Muscle layer of duodenum (tissue), 2 donors: ENCODE measurements at regions not wholly inside any gene's neighbourhood (a gene's known extent, or its start where the extent isn't known, plus 50 kb on each side); places are given as distances from the start of the nearest gene placed in this dataset.

ENCODE experiments used
- H3K27ac ChIP-seq: one replicate; pipeline ENCODE4 v1.7.0; 2013; ENCODE audit warnings: mild to moderate bottlenecking, low read length
- H3K27me3 ChIP-seq: one replicate; pipeline ENCODE4 v1.7.0; 2013; ENCODE audit warnings: low read depth, mild to moderate bottlenecking, control low read depth, low read length
- H3K36me3 ChIP-seq, 2 donors: one replicate each; pipeline ENCODE4 v1.7.0; 2013; ENCODE audit warnings: low read length in 2 of 2, control low read depth in 1 of 2, mild to moderate bottlenecking in 1 of 2; ENCODE audit not compliant: insufficient read depth in 2 of 2, control insufficient read depth in 1 of 2
- H3K4me1 ChIP-seq, 2 donors: one replicate each; pipeline ENCODE4 v1.7.0; 2013; ENCODE audit warnings: low read length in 2 of 2, mild to moderate bottlenecking in 2 of 2, control low read depth in 1 of 2, moderate library complexity in 1 of 2; ENCODE audit not compliant: insufficient read depth in 2 of 2, control insufficient read depth in 1 of 2
- H3K4me3 ChIP-seq, 2 donors: one replicate each; pipeline ENCODE4 v1.7.0; 2013; ENCODE audit warnings: low read length in 2 of 2, low read depth in 1 of 2, mild to moderate bottlenecking in 1 of 2
- H3K9me3 ChIP-seq, 2 donors: one replicate each; pipeline ENCODE4 v1.7.0; 2013; ENCODE audit warnings: low read length in 2 of 2, control low read depth in 1 of 2, mild to moderate bottlenecking in 1 of 2; ENCODE audit not compliant: control insufficient read depth in 1 of 2
- donor health status: healthy.

DNA sequence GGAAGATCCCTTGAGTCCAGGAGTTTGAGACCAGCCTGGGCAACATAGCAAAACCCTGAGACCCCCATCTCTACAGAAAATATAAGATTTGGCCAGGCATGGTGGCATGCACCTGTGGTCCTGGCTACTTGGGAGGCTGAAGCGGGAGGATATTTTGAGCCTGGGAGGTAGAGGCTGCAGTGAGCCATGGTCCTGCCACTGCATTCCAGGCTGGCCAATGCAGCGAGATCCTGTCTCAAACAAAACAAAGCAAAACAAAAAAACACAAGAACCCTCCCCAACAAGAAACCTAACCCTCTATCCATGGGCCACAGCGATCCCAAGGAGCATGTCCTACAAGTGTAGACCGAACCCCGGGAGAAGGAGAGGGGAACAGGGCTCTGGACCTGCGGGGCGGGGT lies 133.3 kb downstream of the MGAT5B start:
- no peak overlapping the region for H3K4me3 ChIP-seq
- H3K36me3 ChIP-seq, result no peaks in the 10 kb centered on the region
- H3K27ac ChIP-seq, result no peak overlapping the region
- no peaks in the 10 kb centered on the region for H3K9me3 ChIP-seq
- peaks cover 7% of the 10 kb centered on the region for H3K27me3 ChIP-seq
- no peaks in the 10 kb centered on the region for H3K4me1 ChIP-seq

DNA sequence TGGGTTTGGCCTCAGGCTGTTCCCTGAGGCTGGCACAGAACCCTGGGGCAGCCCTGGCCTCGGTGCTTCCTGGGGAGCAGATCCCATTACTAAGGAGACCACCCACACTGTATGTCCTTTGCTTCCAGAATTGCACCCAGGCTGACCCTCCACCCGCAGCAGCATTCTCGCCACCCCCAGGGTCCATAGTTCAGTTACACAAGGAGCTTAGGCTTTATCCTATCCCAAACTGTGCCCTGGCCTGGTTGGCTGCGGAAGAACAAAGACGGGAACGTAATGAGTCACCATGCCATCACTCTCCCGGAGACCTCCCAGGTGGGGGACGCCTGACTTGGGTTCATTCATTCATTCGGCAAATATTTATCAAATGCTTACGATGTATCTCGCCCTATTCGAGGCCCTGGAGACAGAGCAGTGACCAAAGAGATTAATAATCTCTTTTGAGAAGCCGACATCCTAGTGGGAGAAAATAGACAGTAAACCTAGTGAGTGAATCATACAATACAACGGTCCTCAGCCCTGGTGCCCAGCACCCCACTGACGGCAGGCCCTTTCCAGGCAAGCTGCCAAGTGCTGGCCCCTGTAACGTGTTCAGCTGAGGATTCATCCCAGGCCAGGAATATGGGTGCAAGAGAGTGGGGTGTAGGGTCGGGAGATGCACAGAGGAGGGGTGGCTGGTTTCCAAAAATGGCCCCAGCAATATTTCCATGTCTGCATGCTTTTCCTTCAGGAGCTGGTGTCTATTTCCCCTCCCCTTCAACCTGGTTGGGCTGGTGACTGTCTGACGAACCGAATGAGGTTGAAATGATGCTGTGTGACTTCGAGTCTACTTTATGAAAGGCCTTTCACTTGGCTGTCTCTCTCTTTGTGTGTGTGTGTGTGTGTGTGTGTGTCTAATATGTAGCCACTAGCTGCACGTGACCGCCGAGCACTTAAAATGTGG lies 134.2 kb downstream of the MGAT5B start:
- H3K27ac ChIP-seq, result no peak overlapping the region
- H3K36me3 ChIP-seq, result no peaks in the 10 kb centered on the region
- peaks cover 7% of the 10 kb centered on the region for H3K27me3 ChIP-seq

DNA sequence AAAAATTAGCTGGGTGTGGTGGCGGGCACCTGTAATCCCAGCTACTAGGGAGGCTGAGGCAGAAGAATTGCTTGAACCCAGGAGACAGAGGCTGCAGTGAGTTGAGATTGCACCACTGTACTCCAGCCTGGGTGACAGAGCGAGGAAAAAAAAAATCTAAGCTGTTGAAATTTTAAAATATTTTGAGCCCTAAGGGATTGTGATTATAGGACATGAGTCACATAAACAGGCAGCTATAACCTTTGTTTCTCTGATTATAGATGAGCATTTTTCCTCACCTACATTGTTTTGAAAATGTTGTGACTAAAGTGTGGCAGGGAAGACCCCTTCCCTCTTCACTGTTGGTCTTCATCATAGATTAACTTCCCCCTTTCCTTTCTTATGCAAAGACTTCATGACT lies 135.5 kb downstream of the MGAT5B start:
- H3K4me1 ChIP-seq, result no peaks in the 10 kb centered on the region
- H3K27ac ChIP-seq, result no peak overlapping the region
- H3K36me3 ChIP-seq, result no peaks in the 10 kb centered on the region
- H3K27me3 ChIP-seq, result no peaks in the 10 kb centered on the region
- no peaks in the 10 kb centered on the region for H3K9me3 ChIP-seq
- H3K4me3 ChIP-seq, result no peak overlapping the region

More for the DNA sequence above, 134.2 kb downstream of the MGAT5B start:
- Histone ChIP-seq H3K4me3 (no peak overlapping the region), H3K4me1 (no peaks in the 10 kb centered on the region), H3K9me3 (no peaks in the 10 kb centered on the region)

DNA sequence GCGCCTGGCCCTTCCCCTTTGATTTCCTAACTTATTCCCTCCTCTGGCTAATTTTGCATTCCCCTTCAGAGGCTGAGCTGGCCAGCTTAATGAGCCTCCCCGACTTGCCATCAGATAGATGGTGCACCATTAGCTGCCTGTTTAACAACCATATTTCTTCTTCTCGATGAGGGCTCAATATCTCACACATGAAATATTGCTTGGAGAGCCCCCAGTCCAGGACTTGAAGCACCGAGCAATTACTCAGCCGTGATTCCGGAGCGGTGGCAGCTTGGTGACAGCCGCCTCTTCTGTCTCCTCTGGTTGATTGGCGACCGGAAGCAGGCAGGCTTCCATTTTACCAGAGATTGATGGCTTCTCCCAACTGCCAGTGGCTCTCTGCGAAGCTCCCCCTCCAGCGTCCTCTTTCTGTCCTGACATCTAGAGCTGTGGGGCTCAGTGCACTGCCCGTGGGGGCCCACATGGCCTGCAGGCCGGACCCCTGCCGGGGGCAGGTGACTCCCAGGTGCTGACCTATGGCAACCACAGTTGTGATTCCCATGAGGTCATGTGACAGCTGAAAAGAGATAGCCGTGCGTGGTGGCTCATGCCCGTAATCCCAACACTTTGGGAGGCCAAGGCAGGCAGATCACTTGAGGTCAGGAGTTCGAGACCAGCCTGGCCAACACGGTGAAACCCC lies 133.7 kb upstream of the SEC14L1 start:
- Histone ChIP-seq H3K4me1 (no peaks in the 10 kb centered on the region), H3K27me3 (no peaks in the 10 kb centered on the region), H3K36me3 (no peaks in the 10 kb centered on the region), H3K27ac (no peak overlapping the region), H3K4me3 (no peak overlapping the region), H3K9me3 (peaks cover 4 to 13% of the 10 kb centered on the region in 2 donors)

- Histone ChIP-seq H3K27me3 (no peaks in the 10 kb centered on the region), H3K4me3 (no peak overlapping the region), H3K9me3 (peaks cover 4 to 13% of the 10 kb centered on the region in 2 donors), H3K27ac (no peak overlapping the region), H3K36me3 (no peaks in the 10 kb centered on the region), H3K4me1 (no peaks in the 10 kb centered on the region)
Observed at GRCh38 chr17:77009877-77010276, 130.9 kb upstream of the SEC14L1 start.

DNA sequence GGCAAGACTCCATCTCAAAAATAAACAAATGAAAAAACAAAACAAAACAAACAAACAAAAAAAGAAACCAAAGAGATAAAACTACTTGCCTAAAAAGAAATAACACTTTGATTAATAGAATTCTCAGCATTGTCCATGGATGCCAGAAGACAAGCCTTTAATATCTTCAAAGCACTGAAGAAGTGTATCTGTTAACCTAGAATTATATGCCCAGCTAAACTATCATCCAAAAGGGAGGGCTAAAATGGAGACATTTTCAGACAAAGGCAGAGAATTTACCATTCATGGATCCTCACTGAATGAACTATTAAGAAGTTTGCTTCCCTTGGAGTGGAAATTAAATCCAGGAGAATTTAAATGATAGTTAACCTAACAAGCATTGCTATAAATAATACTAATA lies 130.1 kb upstream of the SEC14L1 start:
- Histone ChIP-seq H3K4me3 (no peak overlapping the region), H3K9me3 (peaks cover 4 to 13% of the 10 kb centered on the region in 2 donors), H3K27ac (no peak overlapping the region), H3K4me1 (no peaks in the 10 kb centered on the region), H3K36me3 (no peaks in the 10 kb centered on the region), H3K27me3 (no peaks in the 10 kb centered on the region)

GRCh38 chr17:77011173-77012011 lies 129.4 kb upstream of the SEC14L1 start:
- Histone ChIP-seq H3K9me3 (peaks cover 4 to 13% of the 10 kb centered on the region in 2 donors), H3K36me3 (no peaks in the 10 kb centered on the region), H3K27me3 (no peaks in the 10 kb centered on the region), H3K27ac (no peak overlapping the region), H3K4me3 (no peak overlapping the region), H3K4me1 (no peaks in the 10 kb centered on the region)

GRCh38 chr17:77018504-77018903 lies 122.3 kb upstream of the SEC14L1 start:
- H3K9me3 ChIP-seq, result no peaks in the 10 kb centered on the region
- H3K27me3 ChIP-seq, result no peaks in the 10 kb centered on the region
- H3K27ac ChIP-seq, result no peak overlapping the region
- no peaks in the 10 kb centered on the region for H3K4me1 ChIP-seq
- no peaks in the 10 kb centered on the region for H3K36me3 ChIP-seq
- H3K4me3 ChIP-seq, result no peak overlapping the region

DNA sequence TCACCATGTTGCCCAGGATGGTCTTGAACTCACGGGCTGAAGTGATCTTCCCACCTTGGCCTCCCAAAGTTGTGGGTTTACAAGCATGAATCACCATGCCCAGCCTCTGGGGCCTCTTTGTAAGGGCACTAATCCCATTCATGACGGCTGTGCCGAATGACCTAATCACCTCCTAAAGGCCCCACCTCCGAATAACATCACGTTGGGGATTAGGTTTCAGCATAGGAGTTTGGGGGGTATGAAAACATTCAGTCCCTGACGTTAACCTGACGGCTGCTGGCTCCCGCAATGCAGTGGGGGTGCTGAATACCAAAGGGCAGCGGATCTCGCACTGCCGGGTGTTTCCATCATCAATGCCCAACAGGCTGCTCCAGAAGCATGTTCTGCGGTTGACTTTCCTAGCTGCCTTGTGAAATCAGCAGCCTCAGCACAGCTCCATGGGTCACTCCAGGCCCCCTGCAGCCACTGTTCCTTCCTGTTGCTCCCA lies 120.8 kb upstream of the SEC14L1 start:
- Histone ChIP-seq H3K27me3 (no peaks in the 10 kb centered on the region), H3K36me3 (no peaks in the 10 kb centered on the region), H3K27ac (no peak overlapping the region), H3K4me1 (no peaks in the 10 kb centered on the region), H3K9me3 (no peaks in the 10 kb centered on the region), H3K4me3 (no peak overlapping the region)

DNA sequence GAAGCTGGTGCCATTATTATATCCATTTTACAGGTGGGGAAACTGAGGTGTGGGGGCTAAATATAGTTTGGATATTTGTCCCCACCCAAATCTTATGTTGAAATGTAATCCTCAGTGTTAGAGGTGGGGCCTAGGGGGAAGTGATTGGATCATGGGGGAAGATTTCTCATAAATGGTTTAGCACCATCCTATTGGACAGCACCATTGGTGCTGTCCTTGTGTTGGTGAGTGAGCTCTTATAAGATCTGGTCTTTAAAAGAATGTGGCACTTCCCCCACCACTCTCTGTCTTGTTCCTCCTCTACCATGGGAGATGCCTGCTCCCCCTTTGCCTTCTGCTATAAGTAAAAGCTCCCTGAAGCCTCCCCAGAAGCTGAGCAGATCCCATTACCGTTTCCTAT lies 119.8 kb upstream of the SEC14L1 start:
- Histone ChIP-seq H3K36me3 (no peaks in the 10 kb centered on the region), H3K4me1 (no peaks in the 10 kb centered on the region), H3K9me3 (no peaks in the 10 kb centered on the region), H3K27ac (no peak overlapping the region), H3K4me3 (no peak overlapping the region), H3K27me3 (no peaks in the 10 kb centered on the region)

DNA sequence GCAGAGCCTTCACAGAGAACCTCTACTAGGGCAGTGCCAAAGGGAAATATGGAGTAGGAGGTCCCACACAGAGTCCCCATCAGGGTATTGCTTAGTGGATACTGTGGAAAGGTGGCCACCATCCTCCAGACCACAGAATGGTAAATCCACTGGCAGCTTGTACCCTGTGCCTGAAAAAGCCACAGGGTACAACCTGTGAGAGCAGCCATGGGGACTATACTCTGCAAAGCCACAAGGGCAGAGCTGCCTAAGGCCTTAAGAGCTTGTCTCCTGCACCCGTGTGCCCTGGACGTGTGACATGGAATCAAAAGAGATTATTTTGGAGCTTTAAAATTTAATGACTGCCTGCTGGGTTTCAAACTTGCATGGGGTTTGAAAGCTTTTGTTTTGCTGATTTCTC lies 118.0 kb upstream of the SEC14L1 start:
- Histone ChIP-seq H3K9me3 (peaks cover 4 to 5% of the 10 kb centered on the region in 2 donors), H3K4me3 (no peak overlapping the region), H3K36me3 (no peaks in the 10 kb centered on the region), H3K4me1 (no peaks in the 10 kb centered on the region), H3K27me3 (no peaks in the 10 kb centered on the region), H3K27ac (no peak overlapping the region)
